Astrocyte (in vitro differentiated cells and primary cell): ENCODE measurements at regions not wholly inside any gene's neighbourhood (a gene's known extent, or its start where the extent isn't known, plus 50 kb on each side); places are given as distances from the start of the nearest gene placed in this dataset.

Experiments
- CTCF ChIP-seq: IDR thresholded peaks from 2 replicates; pipeline ENCODE4 v1.5.1; 2011; ENCODE audit warnings: low read depth, mild to moderate bottlenecking, inconsistent platforms, low read length, moderate library complexity; ENCODE audit not compliant: insufficient read depth
- EZH2 ChIP-seq: IDR thresholded peaks from 2 replicates; pipeline ENCODE4 v1.6.1; 2012; ENCODE audit warnings: mild to moderate bottlenecking, low read length, inconsistent platforms; ENCODE audit not compliant: insufficient read depth

GRCh38 chr2:239596253-239596652 lies 195.4 kb upstream of the HDAC4 start:
- no peak for TF ChIP-seq CTCF
- TF ChIP-seq EZH2: no peak
